HCT116 (cell line): ENCODE measurements at regions not wholly inside any gene's neighbourhood (a gene's known extent, or its start where the extent isn't known, plus 50 kb on each side); places are given as distances from the start of the nearest gene placed in this dataset.

ENCODE experiments used
- ATAC-seq: fragments of 200-7000 bp; cut with Tn5 transposase; 2 replicates; pipeline ENCODE4 v1.9.1; 2020; ENCODE audit warnings: mild to moderate bottlenecking, moderate library complexity
- BruUV-seq: library from RNA; stranded (reverse); fragments of 400-500 nt; replicated peaks from 2 replicates; lab custom pipeline; 2021; lab: Mats Ljungman, UMichigan
- CTCF ChIA-PET: fragments of 300-600 bp; sonication (Branson Sonifier 250); formaldehyde crosslinking; loops from one replicate; lab custom pipeline; 2021; ENCODE audit warnings: antibody characterized with exemption; lab: Charles Lee
- POLR2A ChIA-PET: fragments of 300-600, 350-600 bp; sonication (Branson Sonifier 250); formaldehyde crosslinking; loops from one replicate; lab custom pipeline; 2021; ENCODE audit warnings: antibody characterized with exemption; lab: Charles Lee
- RAD21 ChIA-PET, 2 experiments: fragments of 300-600 bp; sonication (Branson Sonifier 250); formaldehyde crosslinking; loops; one replicate each; lab custom pipeline; 2023; ENCODE audit warnings: low total read pairs in 2 of 2; ENCODE audit not compliant: uncharacterized antibody in 2 of 2, unreplicated experiment in 2 of 2, low non-redundant PET in 1 of 2; lab: Charles Lee
- DNase-seq: peaks from one replicate; pipeline ENCODE4 v3.0.0-alpha.2; 2010; ENCODE audit warnings: low read depth, low spot score
- H2AFZ ChIP-seq: fragments of 200-600 bp; shearing (Covaris generic), sonication (generic); 2 replicates; pipeline ENCODE4 v1.6.1; 2017; ENCODE audit warnings: low read depth, mixed run types, mixed read lengths, antibody characterized with exemption, low read length; ENCODE audit not compliant: poor library complexity, severe bottlenecking
- H3K27ac ChIP-seq: 2 replicates; pipeline ENCODE4 v1.5.1; 2012; ENCODE audit warnings: low read depth, low read length
- H3K27me3 ChIP-seq: fragments of 200-600 bp; sonication (generic); 2 replicates; pipeline ENCODE4 v1.6.1; 2016; ENCODE audit warnings: mixed run types, low read length, mixed read lengths; ENCODE audit not compliant: insufficient read depth
- H3K36me3 ChIP-seq, 2 experiments: fragments of 200-500 bp in 1 of 2; fragments of 200-600 bp in 1 of 2; sonication (Bioruptor generic) in 1 of 2; sonication (generic) in 1 of 2; 2 replicates each; pipeline versions ENCODE4 v1.5.1 to v1.6.1; 2014 to 2016; ENCODE audit warnings: low read length in 2 of 2, inconsistent platforms in 1 of 2, mixed read lengths in 1 of 2, mixed run types in 1 of 2; ENCODE audit not compliant: insufficient read depth in 2 of 2, control insufficient read depth in 1 of 2
- H3K4me1 ChIP-seq, 2 experiments: fragments of 200-600 bp in 1 of 2; sonication (generic) in 1 of 2; 2 replicates each; pipeline versions ENCODE4 v1.5.1 to v1.6.1; 2012 to 2017; ENCODE audit warnings: low read length in 2 of 2, inconsistent platforms in 1 of 2, mild to moderate bottlenecking in 1 of 2, mixed read lengths in 1 of 2, mixed run types in 1 of 2, moderate library complexity in 1 of 2; ENCODE audit not compliant: insufficient read depth in 2 of 2, control insufficient read depth in 1 of 2
- H3K4me2 ChIP-seq: fragments of 200-600 bp; sonication (generic); 2 replicates; pipeline ENCODE4 v1.6.1; 2017; ENCODE audit warnings: mixed run types, low read length, mixed read lengths
- H3K4me3 ChIP-seq, 2 experiments: fragments of 200-600 bp in 1 of 2; sonication (generic) in 1 of 2; replicated peaks in 1 of 2; 2 replicates each; pipeline ENCODE4 v1.5.1; 2011 to 2016; ENCODE audit warnings: low read length in 2 of 2, control low read depth in 1 of 2, low read depth in 1 of 2, mild to moderate bottlenecking in 1 of 2, mixed read lengths in 1 of 2, mixed run types in 1 of 2
- H3K79me2 ChIP-seq: fragments of 200-600 bp; sonication (generic); 2 replicates; pipeline ENCODE4 v1.6.1; 2017; ENCODE audit warnings: mild to moderate bottlenecking, mixed run types, low read length, moderate library complexity, mixed read lengths; ENCODE audit not compliant: insufficient read depth
- H3K9ac ChIP-seq: fragments of 200-600 bp; sonication (generic); 2 replicates; pipeline ENCODE4 v1.6.1; 2016; ENCODE audit warnings: low read length, mixed read lengths
- H3K9me2 ChIP-seq: fragments of 200-600 bp; sonication (generic), shearing (Covaris generic); 2 replicates; pipeline ENCODE4 v1.6.1; 2017; ENCODE audit warnings: mixed run types, mild to moderate bottlenecking, moderate library complexity; ENCODE audit not compliant: insufficient read depth
- H3K9me3 ChIP-seq, 2 experiments: fragments of 200-500 bp in 1 of 2; fragments of 200-600 bp in 1 of 2; sonication (Bioruptor generic) in 1 of 2; sonication (generic) in 1 of 2; 2 replicates each; pipeline ENCODE4 v1.6.1; 2014 to 2017; ENCODE audit warnings: low read length in 2 of 2, mixed read lengths in 2 of 2, inconsistent platforms in 1 of 2, low read depth in 1 of 2, mild to moderate bottlenecking in 1 of 2, mixed run types in 1 of 2, moderate library complexity in 1 of 2; ENCODE audit not compliant: control insufficient read depth in 1 of 2, insufficient read depth in 1 of 2
- H4K20me1 ChIP-seq: fragments of 200-600 bp; sonication (generic), shearing (Covaris generic); 2 replicates; pipeline ENCODE4 v1.6.1; 2017; ENCODE audit warnings: mixed run types, mild to moderate bottlenecking, moderate library complexity; ENCODE audit not compliant: insufficient read depth
- CTCF ChIP-seq, 3 experiments: fragments of 200-600 bp in 1 of 3; sonication (generic) in 1 of 3; IDR thresholded peaks in 2 of 3; conservative IDR thresholded peaks in 1 of 3; 2 replicates each; pipeline ENCODE4 v1.5.1; 2012 to 2017; ENCODE audit warnings: low read depth in 2 of 3, low read length in 2 of 3, antibody characterized with exemption in 1 of 3, borderline replicate concordance in 1 of 3, control low read depth in 1 of 3, mild to moderate bottlenecking in 1 of 3, mixed read lengths in 1 of 3, mixed run types in 1 of 3, moderate library complexity in 1 of 3; ENCODE audit not compliant: insufficient read depth in 1 of 3
- EGR1 ChIP-seq: IDR thresholded peaks from 2 replicates; pipeline ENCODE4 v1.6.1; 2012; ENCODE audit warnings: low read depth
- ELF1 ChIP-seq: IDR thresholded peaks from 2 replicates; pipeline ENCODE4 v1.6.1; 2012; ENCODE audit warnings: low read depth, borderline replicate concordance
- EZH2 ChIP-seq: fragments of 200-600 bp; sonication (generic); IDR thresholded peaks from 2 replicates; pipeline ENCODE4 v1.6.1; 2017; ENCODE audit warnings: antibody characterized with exemption, mixed run types
- MAX ChIP-seq: IDR thresholded peaks from 2 replicates; pipeline ENCODE4 v1.6.1; 2012
- POLR2A ChIP-seq: IDR thresholded peaks from 2 replicates; pipeline ENCODE4 v1.7.0; 2011; ENCODE audit warnings: borderline replicate concordance; ENCODE audit not compliant: insufficient read depth, insufficient read length; ENCODE audit errors: extremely low read depth
- RAD21 ChIP-seq: IDR thresholded peaks from 2 replicates; pipeline ENCODE4 v1.6.1; 2012; ENCODE audit warnings: low read depth, mild to moderate bottlenecking
- SIN3A ChIP-seq: IDR thresholded peaks from 2 replicates; pipeline ENCODE4 v1.6.1; 2012; ENCODE audit warnings: low read depth
- SP1 ChIP-seq: IDR thresholded peaks from 2 replicates; pipeline ENCODE4 v1.6.1; 2012; ENCODE audit warnings: low read depth
- SRF ChIP-seq: IDR thresholded peaks from 2 replicates; pipeline ENCODE4 v1.6.1; 2012; ENCODE audit warnings: low read depth
- YY1 ChIP-seq: IDR thresholded peaks from 2 replicates; pipeline ENCODE4 v1.6.1; 2011; ENCODE audit warnings: low read length, low read depth, moderate library complexity, mild to moderate bottlenecking; ENCODE audit not compliant: insufficient replicate concordance; ENCODE audit errors: extremely low read depth
- ZFX ChIP-seq: fragments of 450-650 bp; IDR thresholded peaks from 2 replicates; pipeline ENCODE4 v1.6.1; 2017
- ZNF274 ChIP-seq: fragments of 200-500 bp; sonication (Bioruptor generic); IDR thresholded peaks from 2 replicates; pipeline ENCODE4 v1.6.1; 2014; ENCODE audit warnings: mild to moderate bottlenecking, low read depth, low read length, inconsistent platforms
- intact Hi-C: fragments of 100-400 bp; cut with micrococcal nuclease; formaldehyde crosslinking; loops from 2 replicates; pipeline ENCODE4 v1.10.0; 2022
- TF ChIP-seq, protein P1 (sequence below): IDR thresholded peaks from 2 replicates; pipeline ENCODE4 v1.6.1; 2012
- TF ChIP-seq, protein P2 (sequence below): IDR thresholded peaks from 2 replicates; pipeline ENCODE4 v1.6.1; 2011; ENCODE audit warnings: mild to moderate bottlenecking, low read length, moderate library complexity; ENCODE audit not compliant: insufficient replicate concordance; ENCODE audit errors: extremely low read depth

DNA sequence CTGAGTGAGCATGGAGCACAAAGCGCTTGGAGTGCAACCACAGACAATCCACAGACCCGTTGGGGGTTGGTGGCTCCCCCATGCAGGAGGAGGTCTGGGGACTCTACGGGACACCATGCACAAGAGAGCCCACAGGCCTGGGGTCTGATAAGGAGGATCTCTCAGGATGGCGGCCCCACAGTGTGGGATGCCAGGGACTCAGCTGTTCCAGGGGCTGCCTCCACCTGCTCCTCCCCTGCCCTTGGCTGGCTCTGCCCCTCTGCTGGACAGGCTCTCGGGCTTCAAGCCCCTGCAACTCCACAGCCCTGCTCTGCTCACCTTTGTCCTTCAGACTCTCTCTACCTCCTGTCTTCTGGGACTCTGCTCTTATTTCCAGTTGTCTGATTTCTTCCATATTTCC lies 184.5 kb upstream of the CHRNA7 start:
- Histone ChIP-seq H3K27ac (no peak overlapping the region), H3K9me2 (no peaks in the 10 kb centered on the region), H2AFZ (no peak overlapping the region), H3K4me3 (no peak overlapping the region), H3K36me3 (no peaks in the 10 kb centered on the region), H3K27me3 (no peaks in the 10 kb centered on the region), H3K9me3 (no peaks in the 10 kb centered on the region), H3K9ac (no peak overlapping the region), H3K4me2 (no peak overlapping the region), H3K4me1 (peaks cover 0 to 2% of the 10 kb centered on the region in 2 experiments; a peak in 1 of 4 replicates), H4K20me1 (no peaks in the 10 kb centered on the region), H3K79me2 (no peaks in the 10 kb centered on the region)
- ChIA-PET POLR2A (no interaction called here), CTCF (no interaction called here), RAD21 (no interaction called here)
- intact Hi-C loops = no loop called here
- no peak for ATAC-seq
- no peak for DNase-seq
- TF ChIP-seq ZFX = no peak
- no peak for TF ChIP-seq SIN3A
- no peak for TF ChIP-seq EZH2
- TF ChIP-seq MAX = no peak
- TF ChIP-seq EGR1 = no peak
- TF ChIP-seq, protein P1, sequence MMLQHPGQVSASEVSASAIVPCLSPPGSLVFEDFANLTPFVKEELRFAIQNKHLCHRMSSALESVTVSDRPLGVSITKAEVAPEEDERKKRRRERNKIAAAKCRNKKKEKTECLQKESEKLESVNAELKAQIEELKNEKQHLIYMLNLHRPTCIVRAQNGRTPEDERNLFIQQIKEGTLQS = no peak
- no peak for TF ChIP-seq CTCF (IDR thresholded peaks at IDR 0.05 in 2 of 3, conservative IDR thresholded peaks at IDR 0.05 in 1 of 3; ENCODE audit: borderline replicate concordance in 1 of 3, insufficient read depth in 1 of 3, low read depth in 2 of 3, low read length in 2 of 3)
- TF ChIP-seq ELF1 = no peak
- TF ChIP-seq YY1 = no peak
- TF ChIP-seq, protein P2, sequence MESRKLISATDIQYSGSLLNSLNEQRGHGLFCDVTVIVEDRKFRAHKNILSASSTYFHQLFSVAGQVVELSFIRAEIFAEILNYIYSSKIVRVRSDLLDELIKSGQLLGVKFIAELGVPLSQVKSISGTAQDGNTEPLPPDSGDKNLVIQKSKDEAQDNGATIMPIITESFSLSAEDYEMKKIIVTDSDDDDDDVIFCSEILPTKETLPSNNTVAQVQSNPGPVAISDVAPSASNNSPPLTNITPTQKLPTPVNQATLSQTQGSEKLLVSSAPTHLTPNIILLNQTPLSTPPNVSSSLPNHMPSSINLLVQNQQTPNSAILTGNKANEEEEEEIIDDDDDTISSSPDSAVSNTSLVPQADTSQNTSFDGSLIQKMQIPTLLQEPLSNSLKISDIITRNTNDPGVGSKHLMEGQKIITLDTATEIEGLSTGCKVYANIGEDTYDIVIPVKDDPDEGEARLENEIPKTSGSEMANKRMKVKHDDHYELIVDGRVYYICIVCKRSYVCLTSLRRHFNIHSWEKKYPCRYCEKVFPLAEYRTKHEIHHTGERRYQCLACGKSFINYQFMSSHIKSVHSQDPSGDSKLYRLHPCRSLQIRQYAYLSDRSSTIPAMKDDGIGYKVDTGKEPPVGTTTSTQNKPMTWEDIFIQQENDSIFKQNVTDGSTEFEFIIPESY = no peak
- TF ChIP-seq RAD21 = no peak
- no peak for TF ChIP-seq POLR2A
- TF ChIP-seq ZNF274 = no peak
- no peak for TF ChIP-seq SRF
- TF ChIP-seq SP1 = no peak
- BruUV-seq = no TSS peak
